UCSD-AML1 (cell line): ENCODE measurements at regions not wholly inside any gene's neighbourhood (a gene's known extent, or its start where the extent isn't known, plus 50 kb on each side); places are given as distances from the start of the nearest gene placed in this dataset.

ENCODE experiments used
- DNase-seq: peaks from one replicate; lab custom pipeline; 2025; ENCODE audit not compliant: unreplicated experiment; lab: John Stamatoyannopoulos, UW

DNA sequence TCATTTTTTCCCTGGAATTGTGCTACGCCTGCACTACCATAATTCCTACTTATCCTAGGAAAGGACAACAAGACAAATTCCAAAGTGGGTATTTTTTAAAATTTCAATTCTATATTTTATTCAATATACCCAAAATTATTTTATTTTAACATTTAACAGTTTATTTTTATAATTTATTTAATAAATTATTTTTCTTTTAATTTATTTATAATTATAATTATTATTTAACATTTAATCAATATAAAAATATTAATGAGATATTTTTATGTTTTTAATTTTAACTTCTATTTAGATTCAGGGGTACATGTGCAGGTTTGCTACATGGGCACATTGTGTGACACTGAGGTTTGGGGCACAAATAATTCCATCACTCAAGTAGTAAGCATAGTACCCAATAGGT is 65.6 kb upstream of the VSTM2A start:
- no peak for DNase-seq

DNA sequence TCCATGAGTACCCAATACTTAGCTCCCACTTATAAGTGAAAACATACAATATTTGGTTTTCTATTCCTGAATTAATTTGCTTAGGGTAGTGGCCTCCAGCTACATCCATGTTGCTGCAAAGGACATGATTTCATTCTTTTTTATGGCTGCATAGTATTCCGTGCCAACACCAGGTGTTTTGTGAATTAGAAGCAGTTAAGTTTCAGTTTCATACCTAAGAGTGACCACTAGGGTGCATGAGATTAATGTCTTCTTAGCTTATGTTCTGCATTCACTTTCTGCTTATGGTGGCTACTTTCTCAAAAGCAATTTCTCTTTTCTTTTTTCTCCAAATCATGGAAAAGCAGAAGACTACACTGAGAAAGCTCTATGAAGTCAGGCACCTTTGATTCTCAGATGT is 65.1 kb upstream of the VSTM2A start:
- DNase-seq = no peak

DNA sequence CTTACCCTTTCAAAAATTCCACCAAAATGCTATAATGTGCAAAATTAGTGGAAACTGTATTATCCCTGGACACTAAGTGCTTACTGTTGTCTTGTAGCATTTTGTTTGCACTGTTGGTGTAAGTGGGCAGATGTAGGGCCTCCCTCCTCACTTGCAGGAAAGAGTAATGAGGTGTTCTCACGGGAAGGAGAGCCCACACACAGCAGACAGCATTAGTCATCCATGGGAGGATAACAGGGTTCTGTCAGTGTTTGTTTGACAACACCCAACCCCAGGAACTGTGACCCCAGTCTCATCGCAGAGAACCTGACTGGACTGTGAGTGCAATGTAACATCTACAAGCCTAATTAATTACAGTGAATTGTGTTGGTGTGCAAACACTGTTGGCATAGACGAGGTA is 58.7 kb upstream of the VSTM2A start:
- no peak for DNase-seq

DNA sequence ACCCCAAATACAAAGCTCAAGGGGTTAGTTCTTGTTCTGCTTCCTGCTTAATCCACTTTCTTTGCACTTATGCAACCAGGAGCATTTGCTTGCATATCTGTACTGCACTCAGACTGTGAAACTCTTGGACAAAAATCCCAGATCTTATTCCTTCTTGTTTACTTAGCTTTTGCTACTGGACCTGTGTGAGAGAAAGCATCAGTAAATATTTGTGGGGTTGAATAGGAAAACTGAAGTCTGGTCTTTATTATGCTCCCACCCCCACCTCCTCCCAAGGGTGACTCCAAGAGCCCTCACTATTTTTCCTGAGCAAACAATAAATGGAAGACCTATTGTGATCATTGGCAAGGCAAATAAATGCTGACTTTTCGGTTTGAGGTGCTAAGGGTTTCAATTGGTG is 57.1 kb upstream of the VSTM2A start:
- DNase-seq = no peak
